Loucy (cell line): ENCODE measurements at regions not wholly inside any gene's neighbourhood (a gene's known extent, or its start where the extent isn't known, plus 50 kb on each side); places are given as distances from the start of the nearest gene placed in this dataset.

Source experiments
- H2AFZ ChIP-seq: fragments of 200-600 bp; sonication (generic); 2 replicates; pipeline ENCODE4 v1.6.0; 2016; ENCODE audit warnings: antibody characterized with exemption, mild to moderate bottlenecking, low read length, moderate library complexity
- H3F3A ChIP-seq: fragments of 200-600 bp; 2 replicates; pipeline ENCODE4 v1.6.0; 2016; ENCODE audit warnings: antibody characterized with exemption, low read depth, mild to moderate bottlenecking
- H3K27me3 ChIP-seq: fragments of 200-600 bp; sonication (generic); 2 replicates; pipeline ENCODE4 v1.6.1; 2014; ENCODE audit warnings: low read length, mild to moderate bottlenecking; ENCODE audit not compliant: insufficient read depth, poor library complexity, severe bottlenecking
- H3K36me3 ChIP-seq: fragments of 200-600 bp; sonication (generic); 2 replicates; pipeline ENCODE4 v1.6.1; 2016; ENCODE audit warnings: low read length; ENCODE audit not compliant: insufficient read depth
- H3K4me1 ChIP-seq: fragments of 200-600 bp; sonication (generic); 2 replicates; pipeline ENCODE4 v1.5.1; 2014; ENCODE audit warnings: low read length, mild to moderate bottlenecking; ENCODE audit not compliant: insufficient read depth, poor library complexity, severe bottlenecking
- H3K4me2 ChIP-seq: fragments of 200-600 bp; sonication (generic); 2 replicates; pipeline ENCODE4 v1.6.0; 2014; ENCODE audit warnings: antibody characterized with exemption, low read length, low read depth, mild to moderate bottlenecking; ENCODE audit not compliant: poor library complexity, severe bottlenecking
- H3K4me3 ChIP-seq: fragments of 200-600 bp; sonication (generic); 2 replicates; pipeline ENCODE4 v1.5.1; 2014; ENCODE audit warnings: low read length, mild to moderate bottlenecking, mixed read lengths; ENCODE audit not compliant: poor library complexity, severe bottlenecking
- H3K79me2 ChIP-seq: fragments of 200-600 bp; sonication (generic); 2 replicates; pipeline ENCODE4 v1.6.1; 2014; ENCODE audit warnings: low read length; ENCODE audit not compliant: insufficient read depth
- H3K9ac ChIP-seq: fragments of 200-600 bp; sonication (generic); 2 replicates; pipeline ENCODE4 v1.6.0; 2014; ENCODE audit warnings: mild to moderate bottlenecking, low read depth, low read length, moderate library complexity; ENCODE audit not compliant: poor library complexity, severe bottlenecking
- H3K9me2 ChIP-seq: fragments of 200-600 bp; sonication (generic); replicated peaks from 2 replicates; pipeline ENCODE4 v1.6.1; 2016; ENCODE audit warnings: low read depth, low read length, mixed read lengths
- H3K9me3 ChIP-seq: fragments of 200-600 bp; sonication (generic); 2 replicates; pipeline ENCODE4 v1.6.1; 2014; ENCODE audit warnings: mild to moderate bottlenecking, antibody characterized with exemption, low read length, low read depth; ENCODE audit not compliant: insufficient read depth
- H4K20me1 ChIP-seq: fragments of 200-600 bp; sonication (generic); 2 replicates; pipeline ENCODE4 v1.6.0; 2014; ENCODE audit warnings: antibody characterized with exemption, low read length, mild to moderate bottlenecking; ENCODE audit not compliant: insufficient read depth, poor library complexity, severe bottlenecking
- CTCF ChIP-seq: fragments of 200-600 bp; sonication (generic); conservative IDR thresholded peaks from 2 replicates; pipeline ENCODE4 v1.5.1; 2014; ENCODE audit warnings: mild to moderate bottlenecking, antibody characterized with exemption, low read length
- EZH2phosphoT487 ChIP-seq: fragments of 200-600 bp; IDR thresholded peaks from 2 replicates; pipeline ENCODE4 v1.6.1; 2018; ENCODE audit warnings: antibody characterized with exemption, mild to moderate bottlenecking, moderate library complexity, borderline replicate concordance

- no peak for TF ChIP-seq CTCF
- TF ChIP-seq EZH2phosphoT487: no peak
These were observed 133.8 kb downstream of the SNX5 start for GRCh38 chr20:17834804-17835203.

GRCh38 chr20:17833036-17833674 lies 133.4 kb downstream of the BANF2 start:
- Histone ChIP-seq H3K9me2 (no peaks in the 10 kb centered on the region), H3K4me1 (no peaks in the 10 kb centered on the region), H3K36me3 (no peaks in the 10 kb centered on the region), H3K27me3 (no peaks in the 10 kb centered on the region), H3K79me2 (no peaks in the 10 kb centered on the region), H3K9me3 (no peaks in the 10 kb centered on the region), H2AFZ (no peak overlapping the region), H3F3A (no peaks in the 10 kb centered on the region), H4K20me1 (no peaks in the 10 kb centered on the region), H3K4me3 (no peak overlapping the region), H3K9ac (no peak overlapping the region), H3K4me2 (no peak overlapping the region)
- TF ChIP-seq CTCF (no peak), EZH2phosphoT487 (no peak)

More at GRCh38 chr20:17834804-17835203, 133.8 kb downstream of the SNX5 start:
- H3K4me2 ChIP-seq: no peak overlapping the region
- H3K9me3 ChIP-seq: no peaks in the 10 kb centered on the region
- H3K79me2 ChIP-seq: no peaks in the 10 kb centered on the region
- no peaks in the 10 kb centered on the region for H3F3A ChIP-seq
- H3K9ac ChIP-seq: no peak overlapping the region
- no peak overlapping the region for H3K4me3 ChIP-seq
- no peaks in the 10 kb centered on the region for H3K9me2 ChIP-seq
- H4K20me1 ChIP-seq: no peaks in the 10 kb centered on the region
- H3K27me3 ChIP-seq: no peaks in the 10 kb centered on the region
- H3K4me1 ChIP-seq: no peaks in the 10 kb centered on the region
- H3K36me3 ChIP-seq: no peaks in the 10 kb centered on the region
- no peak overlapping the region for H2AFZ ChIP-seq

GRCh38 chr20:17832236-17832915 lies 132.6 kb downstream of the BANF2 start:
- Histone ChIP-seq H3K4me1 (no peaks in the 10 kb centered on the region), H3K9me2 (no peaks in the 10 kb centered on the region), H3K27me3 (no peaks in the 10 kb centered on the region), H3K4me2 (no peak overlapping the region), H3K9me3 (no peaks in the 10 kb centered on the region), H3F3A (no peaks in the 10 kb centered on the region), H4K20me1 (no peaks in the 10 kb centered on the region), H2AFZ (no peak overlapping the region), H3K4me3 (no peak overlapping the region), H3K36me3 (no peaks in the 10 kb centered on the region), H3K79me2 (no peaks in the 10 kb centered on the region), H3K9ac (no peak overlapping the region)
- no peak for TF ChIP-seq EZH2phosphoT487
- no peak for TF ChIP-seq CTCF
